ENCODE measurements at regions not wholly inside any gene's neighbourhood (a gene's known extent, or its start where the extent isn't known, plus 50 kb on each side); places are given as distances from the start of the nearest gene placed in this dataset.

DNA sequence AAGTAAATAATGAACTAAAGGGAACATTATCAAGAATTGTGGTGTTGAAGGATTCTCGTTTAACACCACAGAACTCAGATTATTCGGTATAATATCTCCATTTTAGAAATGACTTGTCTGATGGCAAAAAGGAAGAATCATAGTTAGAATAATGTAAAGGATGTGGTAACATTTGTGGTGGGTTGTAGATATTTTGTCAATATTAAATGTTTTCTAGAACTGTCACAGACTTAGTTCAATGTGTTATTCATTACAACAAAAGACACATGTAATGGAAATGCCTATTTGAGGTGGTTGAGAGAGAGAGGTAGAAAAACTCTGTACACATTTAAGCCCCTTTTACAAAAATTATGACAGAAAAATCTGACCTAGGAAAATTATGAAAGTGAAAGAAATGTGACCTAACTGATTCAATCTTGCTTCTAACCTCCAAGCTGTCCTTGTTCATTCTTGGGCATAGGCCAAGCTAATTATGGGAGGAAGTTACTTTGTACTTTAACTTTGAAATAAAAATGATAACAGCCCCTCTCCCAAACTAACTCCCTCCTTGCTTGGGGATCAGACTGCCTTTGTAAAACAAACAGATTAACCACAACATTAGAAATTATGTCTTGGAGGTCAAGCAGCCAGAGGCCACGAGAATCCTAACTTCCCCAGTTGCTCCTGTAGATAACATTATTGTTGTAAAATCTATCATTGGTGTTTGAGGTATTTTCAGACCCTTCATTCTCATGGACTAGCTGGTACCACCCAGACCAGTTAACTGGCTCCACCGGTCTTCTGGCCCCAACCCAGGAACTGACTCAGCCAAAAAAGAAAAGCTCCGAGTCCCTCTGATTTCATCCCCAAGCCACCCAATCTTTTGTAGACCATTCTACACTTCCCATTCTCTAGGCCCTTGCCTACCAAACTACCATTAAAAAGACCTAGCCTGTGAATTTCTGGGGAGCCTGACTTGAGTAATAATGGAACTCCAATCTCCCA lies 1287.8 kb upstream of the CDH8 start:
- Histone ChIP-seq H2AFZ (ENCODE audit: low read depth, low read length) (no peak overlapping the region), H3K9me3 (ENCODE audit: low read length) (no peaks in the 10 kb centered on the region), H3K4me3 (ENCODE audit: low read length) (no peak overlapping the region), H3K36me3 (ENCODE audit: insufficient read depth, low read length) (no peaks in the 10 kb centered on the region), H3K9ac (ENCODE audit: low read length) (no peak overlapping the region), H4K20me1 (ENCODE audit: insufficient read depth) (no peaks in the 10 kb centered on the region), H3F3A (ENCODE audit: insufficient read depth, low read length, poor library complexity, severe bottlenecking) (no peaks in the 10 kb centered on the region), H3K27me3 (ENCODE audit: insufficient read depth, low read depth, low read length) (peaks cover 3% of the 10 kb centered on the region), H3K9me2 (ENCODE audit: insufficient read depth, low read length) (no peaks in the 10 kb centered on the region), H3K4me2 (ENCODE audit: low read length) (no peak overlapping the region), H3K27ac (ENCODE audit: low read length) (no peak overlapping the region), H3K79me2 (replicated peaks; ENCODE audit: insufficient read depth, low read length) (no peaks in the 10 kb centered on the region)
- TF ChIP-seq MXI1 (conservative IDR thresholded peaks at IDR 0.05; ENCODE audit: poor library complexity, severe bottlenecking) = no peak
- no peak for TF ChIP-seq EZH2 (IDR thresholded peaks at IDR 0.05; ENCODE audit: borderline replicate concordance, insufficient read depth, low read length, poor library complexity, severe bottlenecking)
- TF ChIP-seq RAD21 (conservative IDR thresholded peaks at IDR 0.05) = no peak
- TF ChIP-seq SMC3 (conservative IDR thresholded peaks at IDR 0.05; ENCODE audit: poor library complexity) = no peak
- TF ChIP-seq, protein P1, sequence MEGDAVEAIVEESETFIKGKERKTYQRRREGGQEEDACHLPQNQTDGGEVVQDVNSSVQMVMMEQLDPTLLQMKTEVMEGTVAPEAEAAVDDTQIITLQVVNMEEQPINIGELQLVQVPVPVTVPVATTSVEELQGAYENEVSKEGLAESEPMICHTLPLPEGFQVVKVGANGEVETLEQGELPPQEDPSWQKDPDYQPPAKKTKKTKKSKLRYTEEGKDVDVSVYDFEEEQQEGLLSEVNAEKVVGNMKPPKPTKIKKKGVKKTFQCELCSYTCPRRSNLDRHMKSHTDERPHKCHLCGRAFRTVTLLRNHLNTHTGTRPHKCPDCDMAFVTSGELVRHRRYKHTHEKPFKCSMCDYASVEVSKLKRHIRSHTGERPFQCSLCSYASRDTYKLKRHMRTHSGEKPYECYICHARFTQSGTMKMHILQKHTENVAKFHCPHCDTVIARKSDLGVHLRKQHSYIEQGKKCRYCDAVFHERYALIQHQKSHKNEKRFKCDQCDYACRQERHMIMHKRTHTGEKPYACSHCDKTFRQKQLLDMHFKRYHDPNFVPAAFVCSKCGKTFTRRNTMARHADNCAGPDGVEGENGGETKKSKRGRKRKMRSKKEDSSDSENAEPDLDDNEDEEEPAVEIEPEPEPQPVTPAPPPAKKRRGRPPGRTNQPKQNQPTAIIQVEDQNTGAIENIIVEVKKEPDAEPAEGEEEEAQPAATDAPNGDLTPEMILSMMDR (IDR thresholded peaks at IDR 0.05; ENCODE audit: poor library complexity, severe bottlenecking) = no peak
- TF ChIP-seq TAF1 (IDR thresholded peaks at IDR 0.05; ENCODE audit: low read depth) = no peak
- TF ChIP-seq EP300 (conservative IDR thresholded peaks at IDR 0.05; ENCODE audit: poor library complexity, severe bottlenecking) = no peak
- TF ChIP-seq POLR2AphosphoS5 (IDR thresholded peaks at IDR 0.05) = no peak
- no peak for TF ChIP-seq REST (IDR thresholded peaks at IDR 0.05; ENCODE audit: borderline replicate concordance)

- H3K9ac ChIP-seq (ENCODE audit: low read length) = no peak overlapping the region
- no peaks in the 10 kb centered on the region for H3K9me3 ChIP-seq (ENCODE audit: low read length)
- no peaks in the 10 kb centered on the region for H3F3A ChIP-seq (ENCODE audit: insufficient read depth, low read length, poor library complexity, severe bottlenecking)
- H3K27me3 ChIP-seq (ENCODE audit: insufficient read depth, low read depth, low read length) = peaks cover 3% of the 10 kb centered on the region
- H2AFZ ChIP-seq (ENCODE audit: low read depth, low read length) = no peak overlapping the region
- no peaks in the 10 kb centered on the region for H3K36me3 ChIP-seq (ENCODE audit: insufficient read depth, low read length)
- H4K20me1 ChIP-seq (ENCODE audit: insufficient read depth) = no peaks in the 10 kb centered on the region
- no peaks in the 10 kb centered on the region for H3K9me2 ChIP-seq (ENCODE audit: insufficient read depth, low read length)
- no peak overlapping the region for H3K4me3 ChIP-seq (ENCODE audit: low read length)
- no peak for TF ChIP-seq TAF1 (IDR thresholded peaks at IDR 0.05; ENCODE audit: low read depth)
- no peak for TF ChIP-seq RAD21 (conservative IDR thresholded peaks at IDR 0.05)
- no peak for TF ChIP-seq SMC3 (conservative IDR thresholded peaks at IDR 0.05; ENCODE audit: poor library complexity)
- no peak for TF ChIP-seq EP300 (conservative IDR thresholded peaks at IDR 0.05; ENCODE audit: poor library complexity, severe bottlenecking)
- TF ChIP-seq REST (IDR thresholded peaks at IDR 0.05; ENCODE audit: borderline replicate concordance) = no peak
- TF ChIP-seq POLR2AphosphoS5 (IDR thresholded peaks at IDR 0.05) = no peak
- TF ChIP-seq, protein P1 (IDR thresholded peaks at IDR 0.05; ENCODE audit: poor library complexity, severe bottlenecking) = no peak
- no peak for TF ChIP-seq MXI1 (conservative IDR thresholded peaks at IDR 0.05; ENCODE audit: poor library complexity, severe bottlenecking)
- no peak for TF ChIP-seq EZH2 (IDR thresholded peaks at IDR 0.05; ENCODE audit: borderline replicate concordance, insufficient read depth, low read length, poor library complexity, severe bottlenecking)
- H3K79me2 ChIP-seq (replicated peaks; ENCODE audit: insufficient read depth, low read length) = no peaks in the 10 kb centered on the region
- H3K27ac ChIP-seq (ENCODE audit: low read length) = no peak overlapping the region
- no peak overlapping the region for H3K4me2 ChIP-seq (ENCODE audit: low read length)
These were observed 1286.8 kb upstream of the CDH8 start for GRCh38 chr16:63323055-63323454.
